Activated CD8-positive, alpha-beta memory T cell treated with anti-CD3 and anti-CD28 coated beads, Interleukin-2, amount 10 ng/mL, durations not matched to agents 7 days and 5 days (primary cell): ENCODE measurements at regions not wholly inside any gene's neighbourhood (a gene's known extent, or its start where the extent isn't known, plus 50 kb on each side); places are given as distances from the start of the nearest gene placed in this dataset.
A peak's percentile ranks its signal among the peaks of the same experiment; 100 is the strongest.

Experiments
- ATAC-seq: fragments of 150-1000 bp; cut with Tn5 transposase; one replicate; pipeline ENCODE4 v1.10.0; 2021; ENCODE audit warnings: moderate library complexity
- CTCF ChIA-PET: fragments of 350-600 bp; sonication (Branson Sonifier 250); formaldehyde crosslinking; loops from one replicate; lab custom pipeline; 2021; ENCODE audit warnings: antibody characterized with exemption; lab: Charles Lee
- DNase-seq: peaks from one replicate; pipeline ENCODE4 v3.0.0-alpha.2; 2020
- H3K27ac Mint-ChIP-seq: one replicate; pipeline ENCODE4 v1.8.0; 2021; ENCODE audit warnings: mild to moderate bottlenecking, mixed read lengths
- H3K27me3 Mint-ChIP-seq: one replicate; pipeline ENCODE4 v1.8.0; 2021; ENCODE audit warnings: mixed read lengths
- H3K36me3 Mint-ChIP-seq: one replicate; pipeline ENCODE4 v1.8.0; 2021; ENCODE audit warnings: mild to moderate bottlenecking, mixed read lengths
- H3K4me1 Mint-ChIP-seq: one replicate; pipeline ENCODE4 v1.8.0; 2021; ENCODE audit warnings: mixed read lengths
- H3K4me3 Mint-ChIP-seq: one replicate; pipeline ENCODE4 v1.8.0; 2021; ENCODE audit warnings: mild to moderate bottlenecking, moderate library complexity, mixed read lengths
- H3K9me3 Mint-ChIP-seq: one replicate; pipeline ENCODE4 v1.8.0; 2022; ENCODE audit warnings: low read depth, mixed read lengths

GRCh38 chrX:39440799-39441284 is 639.6 kb downstream of the MID1IP1 start:
- CTCF ChIA-PET = no interaction called here
- ATAC-seq (peak; percentile 49), DNase-seq (peak; percentile 41)

GRCh38 chrX:39442332-39442731 is 641.1 kb downstream of the MID1IP1 start:
- H3K4me3 Mint-ChIP-seq = no peak overlapping the region

More at GRCh38 chrX:39440799-39441284, 639.6 kb downstream of the MID1IP1 start:
- H3K4me1 Mint-ChIP-seq = peaks cover 24% of the 10 kb centered on the region
- peak overlapping the region; percentile 91 for H3K27ac Mint-ChIP-seq
- H3K27me3 Mint-ChIP-seq = no peaks in the 10 kb centered on the region
- peaks cover 4% of the 10 kb centered on the region for H3K9me3 Mint-ChIP-seq
- H3K4me3 Mint-ChIP-seq = peak overlapping the region; percentile 67
- H3K36me3 Mint-ChIP-seq = no peaks in the 10 kb centered on the region

GRCh38 chrX:39443240-39443639 is 642.0 kb downstream of the MID1IP1 start:
- Mint-ChIP-seq H3K4me1 (peaks cover 24% of the 10 kb centered on the region), H3K27ac (no peak overlapping the region), H3K4me3 (no peak overlapping the region), H3K27me3 (no peaks in the 10 kb centered on the region), H3K9me3 (peaks cover 4% of the 10 kb centered on the region), H3K36me3 (no peaks in the 10 kb centered on the region)
- CTCF ChIA-PET = no interaction called here
- DNase-seq (no peak), ATAC-seq (no peak)

More at GRCh38 chrX:39442332-39442731, 641.1 kb downstream of the MID1IP1 start:
- no peak overlapping the region for H3K27ac Mint-ChIP-seq
- DNase-seq = no peak
- H3K4me1 Mint-ChIP-seq = peaks cover 24% of the 10 kb centered on the region
- ATAC-seq = no peak
- H3K36me3 Mint-ChIP-seq = no peaks in the 10 kb centered on the region
- H3K9me3 Mint-ChIP-seq = peaks cover 4% of the 10 kb centered on the region
- no peaks in the 10 kb centered on the region for H3K27me3 Mint-ChIP-seq
- CTCF ChIA-PET = no interaction called here

- Mint-ChIP-seq H3K27me3 (no peaks in the 10 kb centered on the region), H3K27ac (no peak overlapping the region), H3K9me3 (peaks cover 4% of the 10 kb centered on the region), H3K4me1 (peaks cover 14% of the 10 kb centered on the region), H3K4me3 (no peak overlapping the region), H3K36me3 (peaks cover 2% of the 10 kb centered on the region)
- DNase-seq = peak; percentile 44
- ATAC-seq = no peak
- CTCF ChIA-PET = interaction anchor here (1.0 kb wide), 1 partner anchor 281 kb away, joined by 3 read pairs; no protein-coding TSS in a partner anchor
Measured at GRCh38 chrX:39445336-39445735, 644.1 kb downstream of the MID1IP1 start.

GRCh38 chrX:39449352-39449751 is 648.1 kb downstream of the MID1IP1 start:
- no peak for ATAC-seq
- H3K36me3 Mint-ChIP-seq = peaks cover 2% of the 10 kb centered on the region
- DNase-seq = no peak
- H3K9me3 Mint-ChIP-seq = no peaks in the 10 kb centered on the region
- CTCF ChIA-PET = no interaction called here
- peaks cover 4% of the 10 kb centered on the region for H3K4me1 Mint-ChIP-seq
- no peak overlapping the region for H3K27ac Mint-ChIP-seq
- no peak overlapping the region for H3K4me3 Mint-ChIP-seq
- H3K27me3 Mint-ChIP-seq = no peaks in the 10 kb centered on the region

GRCh38 chrX:39450234-39450977 is 647.4 kb downstream of the BCOR start:
- Mint-ChIP-seq H3K27ac (no peak overlapping the region), H3K9me3 (no peaks in the 10 kb centered on the region), H3K27me3 (no peaks in the 10 kb centered on the region), H3K36me3 (peaks cover 2% of the 10 kb centered on the region), H3K4me3 (no peak overlapping the region), H3K4me1 (peaks cover 4% of the 10 kb centered on the region)
- CTCF ChIA-PET = no interaction called here
- no peak for ATAC-seq
- no peak for DNase-seq

- no peaks in the 10 kb centered on the region for H3K9me3 Mint-ChIP-seq
- no peak overlapping the region for H3K4me3 Mint-ChIP-seq
- peaks cover 2% of the 10 kb centered on the region for H3K36me3 Mint-ChIP-seq
- H3K27ac Mint-ChIP-seq = no peak overlapping the region
- H3K4me1 Mint-ChIP-seq = peaks cover 4% of the 10 kb centered on the region
- DNase-seq = no peak
- CTCF ChIA-PET = no interaction called here
- no peaks in the 10 kb centered on the region for H3K27me3 Mint-ChIP-seq
- no peak for ATAC-seq
Measured at GRCh38 chrX:39451046-39451445, 646.7 kb downstream of the BCOR start.

- Mint-ChIP-seq H3K27ac (no peak overlapping the region), H3K4me3 (no peak overlapping the region), H3K9me3 (peaks cover 2% of the 10 kb centered on the region), H3K4me1 (peaks cover 4% of the 10 kb centered on the region), H3K36me3 (peaks cover 2% of the 10 kb centered on the region), H3K27me3 (no peaks in the 10 kb centered on the region)
- no peak for DNase-seq
- ATAC-seq = no peak
- CTCF ChIA-PET = no interaction called here
Measured at GRCh38 chrX:39452401-39452800, 645.4 kb downstream of the BCOR start.

GRCh38 chrX:39453889-39454621 is 643.7 kb downstream of the BCOR start:
- H3K9me3 Mint-ChIP-seq = peaks cover 2% of the 10 kb centered on the region
- no peak for DNase-seq
- ATAC-seq = no peak
- no peaks in the 10 kb centered on the region for H3K27me3 Mint-ChIP-seq
- CTCF ChIA-PET = no interaction called here
- no peaks in the 10 kb centered on the region for H3K36me3 Mint-ChIP-seq
- peaks cover 4% of the 10 kb centered on the region for H3K4me1 Mint-ChIP-seq
- H3K27ac Mint-ChIP-seq = no peak overlapping the region
- H3K4me3 Mint-ChIP-seq = no peak overlapping the region

GRCh38 chrX:39456894-39457604 is 640.7 kb downstream of the BCOR start:
- Mint-ChIP-seq H3K9me3 (peaks cover 2% of the 10 kb centered on the region), H3K4me1 (no peaks in the 10 kb centered on the region), H3K27me3 (no peaks in the 10 kb centered on the region), H3K36me3 (no peaks in the 10 kb centered on the region), H3K27ac (no peak overlapping the region), H3K4me3 (no peak overlapping the region)
- ATAC-seq (no peak), DNase-seq (no peak)
- CTCF ChIA-PET = no interaction called here

GRCh38 chrX:39458779-39459178 is 639.0 kb downstream of the BCOR start:
- Mint-ChIP-seq H3K27me3 (no peaks in the 10 kb centered on the region), H3K4me1 (no peaks in the 10 kb centered on the region), H3K36me3 (no peaks in the 10 kb centered on the region), H3K27ac (no peak overlapping the region), H3K9me3 (peaks cover 2% of the 10 kb centered on the region), H3K4me3 (no peak overlapping the region)
- ATAC-seq = no peak
- CTCF ChIA-PET = no interaction called here
- no peak for DNase-seq

- H3K9me3 Mint-ChIP-seq = peaks cover 2% of the 10 kb centered on the region
- DNase-seq = no peak
- no peak for ATAC-seq
- no peaks in the 10 kb centered on the region for H3K36me3 Mint-ChIP-seq
- no peaks in the 10 kb centered on the region for H3K4me1 Mint-ChIP-seq
- no peak overlapping the region for H3K27ac Mint-ChIP-seq
- no peaks in the 10 kb centered on the region for H3K27me3 Mint-ChIP-seq
- CTCF ChIA-PET = no interaction called here
- H3K4me3 Mint-ChIP-seq = no peak overlapping the region
Measured at GRCh38 chrX:39459204-39459603, 638.6 kb downstream of the BCOR start.

- Mint-ChIP-seq H3K4me1 (no peaks in the 10 kb centered on the region), H3K27ac (no peak overlapping the region), H3K4me3 (no peak overlapping the region), H3K36me3 (no peaks in the 10 kb centered on the region), H3K27me3 (no peaks in the 10 kb centered on the region), H3K9me3 (peaks cover 2% of the 10 kb centered on the region)
- CTCF ChIA-PET = no interaction called here
- no peak for DNase-seq
- ATAC-seq = no peak
Measured at GRCh38 chrX:39459952-39460351, 637.8 kb downstream of the BCOR start.
